ENCODE measurements at regions not wholly inside any gene's neighbourhood (a gene's known extent, or its start where the extent isn't known, plus 50 kb on each side); places are given as distances from the start of the nearest gene placed in this dataset.
"Not testable (repeated sequence)": the region's sequence is repeated elsewhere in the genome, so short reads cannot be mapped to it uniquely, and the experiment has no call there.

GRCh38 chr20:53818457-53819177, 225.0 kb upstream of the ZNF217 start:
- DNase-seq (ENCODE audit: low read depth, low spot score), result no peak

- DNase-seq (ENCODE audit: low read depth, low spot score), result not testable (repeated sequence)
These were observed 223.9 kb upstream of the ZNF217 start for GRCh38 chr20:53817513-53817912.

GRCh38 chr20:53816872-53817398, 223.3 kb upstream of the ZNF217 start:
- no peak for DNase-seq (ENCODE audit: low read depth, low spot score)

DNA sequence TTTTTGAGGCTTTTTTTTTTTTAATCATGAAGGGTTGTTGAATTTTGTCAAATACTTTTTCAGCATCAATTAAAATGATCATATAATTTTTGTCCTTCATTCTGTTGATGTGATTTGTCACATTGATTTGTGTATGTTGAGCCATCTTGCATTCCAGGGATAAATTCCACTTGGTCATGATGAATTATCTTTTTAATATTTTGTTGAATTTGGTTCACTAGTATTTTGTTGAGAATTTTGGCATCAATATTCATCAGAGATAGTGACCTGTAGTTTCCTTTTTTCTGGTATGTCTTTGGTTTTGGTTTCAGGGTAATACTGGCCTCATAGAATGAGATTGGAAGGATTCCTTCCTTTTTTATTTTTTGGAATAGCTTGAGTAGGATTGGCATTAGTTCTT, 221.9 kb upstream of the ZNF217 start:
- no peak for DNase-seq (ENCODE audit: low read depth, low spot score)

DNA sequence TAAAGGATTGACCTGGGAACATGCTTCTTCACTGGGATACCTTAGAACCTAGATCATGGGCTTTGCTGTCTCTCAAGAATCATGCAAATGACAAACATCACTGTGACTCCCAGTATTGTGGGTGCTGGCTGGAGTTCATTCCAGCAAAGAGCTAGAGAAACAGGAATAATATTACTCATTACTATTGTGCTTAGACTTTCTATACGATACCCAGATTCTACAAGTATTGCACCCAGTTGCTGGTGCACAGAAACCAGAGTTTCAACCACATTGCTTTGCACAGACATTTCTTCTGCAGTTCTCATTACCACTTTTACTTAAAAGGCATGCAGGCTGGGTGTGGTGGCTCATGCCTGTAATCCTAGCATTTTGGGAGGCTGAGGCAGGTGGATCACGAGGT, 220.4 kb upstream of the ZNF217 start:
- DNase-seq (ENCODE audit: low read depth, low spot score), result no peak

GRCh38 chr20:53813636-53814035, 220.0 kb upstream of the ZNF217 start:
- no peak for DNase-seq (ENCODE audit: low read depth, low spot score)

DNA sequence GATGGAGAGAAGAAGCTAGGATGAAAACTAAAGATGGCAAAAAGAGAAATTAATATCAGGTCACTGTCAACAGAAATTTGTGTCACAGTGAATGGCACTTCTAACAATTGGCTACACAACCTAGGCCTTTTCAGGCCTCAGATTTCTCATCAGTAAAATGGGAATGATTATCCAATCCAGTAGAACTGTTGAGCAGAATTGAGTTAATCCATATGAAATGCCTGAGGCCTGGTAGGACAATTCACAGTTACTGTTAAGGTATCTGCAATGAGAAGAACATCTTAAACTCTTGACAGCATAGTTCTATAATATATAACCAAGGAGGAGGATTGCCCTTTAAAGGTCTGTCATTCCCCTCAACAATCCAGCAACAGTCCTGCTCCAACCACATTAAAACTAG, 217.9 kb upstream of the ZNF217 start:
- no peak for DNase-seq (ENCODE audit: low read depth, low spot score)

DNA sequence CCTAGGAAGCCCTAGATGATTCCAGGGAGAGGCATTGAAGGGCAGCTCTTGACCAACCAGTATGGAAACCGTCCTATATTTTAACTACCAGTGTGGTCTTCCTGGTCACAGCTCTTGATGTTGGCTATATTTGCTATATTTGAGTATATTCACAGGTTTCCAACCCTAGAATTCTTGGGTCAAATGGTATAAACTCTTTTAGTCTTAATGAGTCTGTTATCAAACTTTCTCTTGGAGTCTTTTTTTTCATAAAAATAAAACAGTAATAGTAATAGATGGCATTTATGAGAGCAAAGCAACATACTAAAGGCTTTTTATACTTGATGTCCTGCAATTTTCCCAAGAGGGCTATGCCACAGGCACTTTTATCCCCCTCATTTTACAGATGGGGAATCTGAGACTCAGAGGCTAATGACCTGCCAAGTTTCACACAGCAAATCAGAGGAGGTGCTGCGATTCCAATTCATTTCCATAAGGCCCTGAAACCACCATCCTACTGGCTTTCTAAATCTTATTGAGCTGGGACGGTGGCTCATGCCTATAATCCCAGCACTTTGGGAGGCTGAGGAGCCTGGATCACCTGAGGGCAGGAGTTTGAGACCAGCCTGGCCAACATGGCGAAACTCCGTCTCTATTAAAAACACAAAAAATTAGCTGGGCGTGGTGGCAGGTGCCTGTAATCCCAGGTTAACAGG, 217.2 kb upstream of the ZNF217 start:
- DNase-seq (ENCODE audit: low read depth, low spot score), result no peak

- no peak for DNase-seq (ENCODE audit: low read depth, low spot score)
These were observed 216.2 kb upstream of the ZNF217 start for GRCh38 chr20:53809728-53810365.

GRCh38 chr20:53809217-53809616, 215.6 kb upstream of the ZNF217 start:
- no peak for DNase-seq (ENCODE audit: low read depth, low spot score)

DNA sequence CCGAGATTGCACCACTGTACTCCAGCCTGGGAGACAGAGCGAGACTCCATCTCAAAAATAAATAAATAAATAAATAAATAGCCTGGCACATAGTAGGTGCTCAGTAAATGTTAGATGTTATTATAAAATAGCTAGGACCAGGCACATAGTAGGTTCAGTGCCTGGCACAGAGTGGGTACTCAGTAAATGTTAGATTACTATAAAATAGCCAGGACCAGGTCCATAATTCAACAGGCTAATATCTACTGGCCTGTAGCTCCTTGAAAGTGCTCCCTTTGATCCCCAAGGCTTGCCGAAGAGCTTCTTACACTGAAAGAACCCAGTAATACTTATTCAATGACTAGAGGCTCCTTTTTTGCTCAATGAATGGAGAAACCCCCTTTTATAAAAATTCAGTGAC, 215.1 kb upstream of the ZNF217 start:
- no peak for DNase-seq (ENCODE audit: low read depth, low spot score)

GRCh38 chr20:53808302-53808701, 214.7 kb upstream of the ZNF217 start:
- not testable (repeated sequence) for DNase-seq (ENCODE audit: low read depth, low spot score)

- DNase-seq (ENCODE audit: low read depth, low spot score), result no peak
These were observed 213.2 kb upstream of the ZNF217 start for GRCh38 chr20:53806683-53807401.

DNA sequence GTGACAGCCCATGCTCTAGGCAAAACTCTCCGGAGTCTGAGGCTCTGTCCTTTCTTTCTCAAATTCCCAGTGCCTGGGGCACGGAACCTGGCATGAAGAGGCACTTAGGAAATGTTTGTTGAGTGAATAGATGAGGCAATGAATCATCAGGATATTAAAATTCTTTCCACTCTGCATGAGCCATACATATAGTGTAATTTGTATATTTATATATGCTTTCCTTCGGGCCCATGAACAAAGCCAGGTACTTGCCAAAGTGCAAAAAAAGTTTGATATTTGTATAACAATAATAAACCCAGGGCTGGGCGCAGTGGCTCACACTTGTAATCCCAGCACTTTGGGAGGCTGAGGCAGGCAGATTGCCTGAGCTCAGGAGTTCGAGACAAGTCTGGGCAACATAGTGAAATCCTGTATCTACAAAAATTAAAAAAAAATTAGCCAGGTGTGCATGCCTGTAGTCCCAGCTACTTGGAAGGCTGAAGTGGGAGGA, 212.3 kb upstream of the ZNF217 start:
- DNase-seq (ENCODE audit: low read depth, low spot score), result no peak

DNA sequence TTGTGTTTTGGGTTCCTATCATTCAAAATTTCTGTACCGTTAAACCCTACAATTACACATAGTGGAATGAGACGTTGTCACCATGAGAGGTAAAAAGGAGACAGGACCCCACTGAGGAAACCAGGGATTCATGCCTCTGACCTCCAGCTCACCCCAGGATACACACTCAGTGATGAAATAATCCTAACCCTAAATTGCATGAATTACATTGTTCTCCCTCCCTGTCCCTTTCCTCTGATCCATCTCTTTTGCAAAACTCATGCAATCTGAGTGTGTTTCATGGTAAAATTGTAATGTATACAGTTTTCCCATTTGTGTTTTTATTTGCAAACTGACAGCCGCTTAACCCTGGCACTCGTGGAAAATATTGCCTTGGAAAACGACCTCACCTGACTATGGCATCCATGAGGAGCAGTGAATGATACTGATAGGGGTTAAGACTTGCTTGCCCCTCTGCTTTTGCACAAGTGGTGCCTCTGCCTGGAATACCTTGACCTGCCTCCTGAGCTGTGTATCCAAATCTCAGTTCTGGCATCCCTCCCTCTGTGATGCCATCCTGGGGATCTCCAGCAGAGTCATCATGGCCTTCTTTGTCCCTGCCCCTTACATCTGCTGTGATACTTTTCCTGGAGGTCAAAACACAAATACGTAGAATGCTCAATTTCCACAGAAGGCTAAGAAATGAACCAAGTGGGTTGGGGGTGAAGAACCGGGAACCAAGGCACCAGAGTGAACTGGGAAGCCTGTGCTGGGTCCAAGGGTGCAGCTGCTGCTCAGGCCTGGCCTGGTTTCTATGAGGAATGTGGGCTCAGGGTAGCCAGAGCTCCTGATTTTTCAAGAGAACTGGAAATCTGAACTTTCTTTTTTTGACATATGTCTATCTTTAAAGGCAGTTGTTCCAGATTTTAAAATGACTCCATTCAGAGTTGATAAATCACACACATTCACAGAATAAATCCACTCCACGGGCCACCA, 211.6 kb upstream of the ZNF217 start:
- DNase-seq (ENCODE audit: low read depth, low spot score), result no peak

DNA sequence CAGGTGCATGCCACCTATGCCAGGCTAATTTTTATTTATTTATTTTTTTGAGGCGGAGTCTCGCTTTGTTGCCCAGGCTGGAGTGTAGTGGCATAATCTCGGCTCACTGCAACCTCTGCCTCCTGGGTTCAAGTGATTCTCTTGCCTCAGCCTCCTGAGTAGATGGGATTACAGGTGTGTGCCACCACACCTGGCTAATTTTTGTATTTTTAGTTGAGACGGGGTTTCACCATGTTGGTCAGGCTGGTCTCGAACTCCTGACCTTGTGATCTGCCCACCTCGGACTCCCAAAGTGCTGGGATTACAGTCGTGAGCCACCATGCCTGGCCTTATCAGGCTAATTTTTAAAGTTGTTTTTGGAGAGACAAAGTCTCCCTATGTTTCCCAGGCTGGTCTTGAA, 210.7 kb upstream of the ZNF217 start:
- not testable (repeated sequence) for DNase-seq (ENCODE audit: low read depth, low spot score)

DNA sequence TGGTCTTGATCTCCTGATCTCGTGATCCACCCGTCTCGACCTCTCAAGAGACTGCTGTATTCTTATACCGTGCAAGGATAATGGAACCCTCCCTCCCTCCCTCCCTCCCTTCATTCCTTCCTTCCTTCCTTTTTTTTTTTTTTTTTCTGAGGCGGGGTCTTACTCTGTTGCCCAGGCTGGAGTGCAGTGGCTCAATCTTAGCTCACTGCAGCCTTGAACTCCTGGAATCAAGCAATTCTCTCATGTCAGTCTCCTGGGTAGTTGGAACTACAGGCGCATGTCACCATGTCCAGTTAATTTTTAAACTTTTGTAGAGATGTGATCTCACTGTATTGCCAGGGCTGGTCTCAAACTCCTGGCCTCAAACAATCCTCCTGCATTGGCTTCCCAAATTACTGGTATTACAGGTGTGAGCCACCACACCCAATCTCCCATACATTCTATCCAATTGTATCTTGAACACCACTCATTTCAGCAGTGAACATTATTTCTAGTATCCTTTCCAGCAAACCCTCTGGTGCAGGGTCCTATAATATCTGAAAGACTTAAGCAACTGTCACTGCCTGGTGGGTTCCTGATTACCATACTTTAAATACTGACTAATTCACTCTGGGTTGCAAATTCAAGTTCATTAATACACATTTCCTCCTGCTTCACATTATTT, 210.0 kb upstream of the ZNF217 start:
- DNase-seq (ENCODE audit: low read depth, low spot score), result no peak

DNA sequence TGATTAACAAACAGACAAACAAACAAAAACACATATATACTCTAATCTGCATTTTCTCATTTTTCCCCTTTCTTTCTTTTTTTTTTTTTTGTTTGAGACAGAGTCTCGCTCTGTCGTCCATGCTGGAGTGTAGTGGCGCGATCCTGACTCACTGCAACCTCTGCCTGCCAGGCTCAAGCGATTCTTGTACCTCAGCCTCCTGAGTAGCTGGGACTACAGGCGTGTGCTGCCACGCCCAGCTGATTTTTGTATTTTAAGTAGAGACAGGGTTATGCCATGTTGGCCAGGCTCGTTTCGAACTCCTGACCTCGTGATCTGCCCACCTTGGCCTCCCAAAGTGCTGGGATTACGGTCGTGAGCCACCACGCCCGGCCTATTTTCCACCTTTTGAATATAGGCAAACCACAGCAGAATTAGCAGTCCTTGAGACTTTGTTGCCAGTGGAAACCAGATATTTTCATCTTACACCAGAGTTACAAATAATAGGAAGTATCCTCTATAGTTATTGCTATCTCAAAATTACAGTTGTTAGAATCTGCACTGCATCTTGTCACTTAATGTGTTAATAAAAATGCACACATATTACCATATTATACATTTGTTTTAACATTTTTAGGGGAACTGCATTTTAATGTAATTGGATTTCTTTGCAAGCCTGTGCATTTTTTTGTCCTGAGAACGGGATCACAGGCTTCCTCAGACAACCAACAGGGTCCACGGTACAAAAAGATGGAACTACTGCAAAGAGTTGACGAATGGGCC, 208.2 kb upstream of the ZNF217 start:
- DNase-seq (ENCODE audit: low read depth, low spot score), result no peak

GRCh38 chr20:53800883-53801604, 207.4 kb upstream of the ZNF217 start:
- DNase-seq (ENCODE audit: low read depth, low spot score), result no peak

All from brain pericyte (primary cell).